ENCODE measurements at regions not wholly inside any gene's neighbourhood (a gene's known extent, or its start where the extent isn't known, plus 50 kb on each side); places are given as distances from the start of the nearest gene placed in this dataset.

- no peak for TF ChIP-seq CTCF (IDR thresholded peaks at IDR 0.05)
- no peak for TF ChIP-seq POLR2A (IDR thresholded peaks at IDR 0.05)
These were observed 979.5 kb upstream of the FAM98A start for GRCh38 chr2:34578641-34579040.

Data from uterus (tissue), 2 donors.